ENCODE measurements at regions not wholly inside any gene's neighbourhood (a gene's known extent, or its start where the extent isn't known, plus 50 kb on each side); places are given as distances from the start of the nearest gene placed in this dataset.

- H3K36me3 ChIP-seq (ENCODE audit: control insufficient read depth in 4 of 4, insufficient read depth in 3 of 4, low read depth in 1 of 4, low read length in 3 of 4) = no peaks in the 10 kb centered on the region
- H3K9ac ChIP-seq (ENCODE audit: low read depth in 1 of 2, low read length in 2 of 2) = no peak overlapping the region
- H3K27ac ChIP-seq (ENCODE audit: low read depth in 1 of 2, low read length in 2 of 2) = no peak overlapping the region
- WGBS = 89% methylated on average over 2 of the region's 2 CpGs
- H3K9me3 ChIP-seq (ENCODE audit: control insufficient read depth in 4 of 4, low read length in 3 of 4) = peaks cover 0 to 2% (median 0%) of the 10 kb centered on the region in 4 donors
- H3K4me3 ChIP-seq (ENCODE audit: low read depth in 1 of 3, low read length in 3 of 3) = no peak overlapping the region
- no peak for DNase-seq (ENCODE audit: low spot score)
- no peaks in the 10 kb centered on the region for H3K4me1 ChIP-seq (ENCODE audit: control insufficient read depth in 4 of 4, insufficient read depth in 4 of 4, low read length in 3 of 4)
- H3K27me3 ChIP-seq (ENCODE audit: control insufficient read depth in 4 of 4, insufficient read depth in 4 of 4, low read length in 3 of 4) = no peaks in the 10 kb centered on the region
- TF ChIP-seq NR2F2 (IDR thresholded peaks at IDR 0.05) = no peak
- no peak for TF ChIP-seq EGR1 (IDR thresholded peaks at IDR 0.05; ENCODE audit: low read depth in 2 of 2)
- TF ChIP-seq HNF4A (conservative IDR thresholded peaks at IDR 0.05) = no peak
- no peak for TF ChIP-seq JUND (IDR thresholded peaks at IDR 0.05)
- TF ChIP-seq FOXA1 (IDR thresholded peaks at IDR 0.05) = no peak
- TF ChIP-seq SP1 (IDR thresholded peaks at IDR 0.05) = no peak
- TF ChIP-seq, protein P1, sequence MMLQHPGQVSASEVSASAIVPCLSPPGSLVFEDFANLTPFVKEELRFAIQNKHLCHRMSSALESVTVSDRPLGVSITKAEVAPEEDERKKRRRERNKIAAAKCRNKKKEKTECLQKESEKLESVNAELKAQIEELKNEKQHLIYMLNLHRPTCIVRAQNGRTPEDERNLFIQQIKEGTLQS (IDR thresholded peaks at IDR 0.05) = no peak
- no peak for TF ChIP-seq RXRA (IDR thresholded peaks at IDR 0.05)
- no peak for TF ChIP-seq YY1 (IDR thresholded peaks at IDR 0.05)
- TF ChIP-seq HNF4G (IDR thresholded peaks at IDR 0.05) = no peak
- TF ChIP-seq FOXA2 (IDR thresholded peaks at IDR 0.05) = no peak
- TF ChIP-seq RAD21 (IDR thresholded peaks at IDR 0.05) = no peak
- no peak for TF ChIP-seq MAX (IDR thresholded peaks at IDR 0.05)
- no peak for TF ChIP-seq REST (IDR thresholded peaks at IDR 0.05)
- TF ChIP-seq TAF1 (conservative IDR thresholded peaks at IDR 0.05) = no peak
- TF ChIP-seq, protein P2, sequence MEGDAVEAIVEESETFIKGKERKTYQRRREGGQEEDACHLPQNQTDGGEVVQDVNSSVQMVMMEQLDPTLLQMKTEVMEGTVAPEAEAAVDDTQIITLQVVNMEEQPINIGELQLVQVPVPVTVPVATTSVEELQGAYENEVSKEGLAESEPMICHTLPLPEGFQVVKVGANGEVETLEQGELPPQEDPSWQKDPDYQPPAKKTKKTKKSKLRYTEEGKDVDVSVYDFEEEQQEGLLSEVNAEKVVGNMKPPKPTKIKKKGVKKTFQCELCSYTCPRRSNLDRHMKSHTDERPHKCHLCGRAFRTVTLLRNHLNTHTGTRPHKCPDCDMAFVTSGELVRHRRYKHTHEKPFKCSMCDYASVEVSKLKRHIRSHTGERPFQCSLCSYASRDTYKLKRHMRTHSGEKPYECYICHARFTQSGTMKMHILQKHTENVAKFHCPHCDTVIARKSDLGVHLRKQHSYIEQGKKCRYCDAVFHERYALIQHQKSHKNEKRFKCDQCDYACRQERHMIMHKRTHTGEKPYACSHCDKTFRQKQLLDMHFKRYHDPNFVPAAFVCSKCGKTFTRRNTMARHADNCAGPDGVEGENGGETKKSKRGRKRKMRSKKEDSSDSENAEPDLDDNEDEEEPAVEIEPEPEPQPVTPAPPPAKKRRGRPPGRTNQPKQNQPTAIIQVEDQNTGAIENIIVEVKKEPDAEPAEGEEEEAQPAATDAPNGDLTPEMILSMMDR (IDR thresholded peaks at IDR 0.05; ENCODE audit: low read depth, low read length, missing input control) = no peak
- no peak for TF ChIP-seq GABPA (IDR thresholded peaks at IDR 0.05 in 1 of 2, conservative IDR thresholded peaks at IDR 0.05 in 1 of 2)
- TF ChIP-seq, protein P3, sequence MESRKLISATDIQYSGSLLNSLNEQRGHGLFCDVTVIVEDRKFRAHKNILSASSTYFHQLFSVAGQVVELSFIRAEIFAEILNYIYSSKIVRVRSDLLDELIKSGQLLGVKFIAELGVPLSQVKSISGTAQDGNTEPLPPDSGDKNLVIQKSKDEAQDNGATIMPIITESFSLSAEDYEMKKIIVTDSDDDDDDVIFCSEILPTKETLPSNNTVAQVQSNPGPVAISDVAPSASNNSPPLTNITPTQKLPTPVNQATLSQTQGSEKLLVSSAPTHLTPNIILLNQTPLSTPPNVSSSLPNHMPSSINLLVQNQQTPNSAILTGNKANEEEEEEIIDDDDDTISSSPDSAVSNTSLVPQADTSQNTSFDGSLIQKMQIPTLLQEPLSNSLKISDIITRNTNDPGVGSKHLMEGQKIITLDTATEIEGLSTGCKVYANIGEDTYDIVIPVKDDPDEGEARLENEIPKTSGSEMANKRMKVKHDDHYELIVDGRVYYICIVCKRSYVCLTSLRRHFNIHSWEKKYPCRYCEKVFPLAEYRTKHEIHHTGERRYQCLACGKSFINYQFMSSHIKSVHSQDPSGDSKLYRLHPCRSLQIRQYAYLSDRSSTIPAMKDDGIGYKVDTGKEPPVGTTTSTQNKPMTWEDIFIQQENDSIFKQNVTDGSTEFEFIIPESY (IDR thresholded peaks at IDR 0.05) = no peak
Observed at GRCh38 chr11:116648247-116649174, 124.3 kb downstream of the BUD13 start.
